ENCODE measurements at regions not wholly inside any gene's neighbourhood (a gene's known extent, or its start where the extent isn't known, plus 50 kb on each side); places are given as distances from the start of the nearest gene placed in this dataset.

DNA sequence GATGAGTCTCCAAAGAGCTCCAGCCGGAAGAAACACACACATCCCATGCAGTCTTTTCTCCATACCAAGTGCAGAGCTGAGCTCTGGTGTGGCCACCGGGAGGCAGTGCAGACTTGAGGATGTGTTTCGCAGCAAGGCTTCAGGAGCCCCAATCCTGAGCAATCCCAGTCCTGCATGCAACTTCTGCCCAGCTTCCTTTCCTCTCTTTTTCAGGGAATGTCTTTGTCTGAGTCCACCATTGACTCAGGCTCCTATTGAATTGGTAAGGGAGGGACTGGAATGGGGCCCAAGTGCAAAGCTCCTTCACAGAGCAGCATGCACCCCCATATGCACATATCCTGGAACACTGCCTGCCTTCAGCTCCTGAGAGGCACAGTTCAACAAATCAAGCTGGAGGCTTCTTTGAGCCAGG, 50.5 kb upstream of the ASIP start:
- H3K27me3 ChIP-seq (ENCODE audit: control insufficient read depth, extremely low read depth, insufficient read depth, low read length), result peaks cover 29% of the 10 kb centered on the region
- no peaks in the 10 kb centered on the region for H3K9me1 ChIP-seq (ENCODE audit: control insufficient read depth, extremely low read depth, insufficient read depth, low read length)
- TF ChIP-seq EZH2 (IDR thresholded peaks at IDR 0.05; ENCODE audit: low read length), result no peak
- TF ChIP-seq, protein P1, sequence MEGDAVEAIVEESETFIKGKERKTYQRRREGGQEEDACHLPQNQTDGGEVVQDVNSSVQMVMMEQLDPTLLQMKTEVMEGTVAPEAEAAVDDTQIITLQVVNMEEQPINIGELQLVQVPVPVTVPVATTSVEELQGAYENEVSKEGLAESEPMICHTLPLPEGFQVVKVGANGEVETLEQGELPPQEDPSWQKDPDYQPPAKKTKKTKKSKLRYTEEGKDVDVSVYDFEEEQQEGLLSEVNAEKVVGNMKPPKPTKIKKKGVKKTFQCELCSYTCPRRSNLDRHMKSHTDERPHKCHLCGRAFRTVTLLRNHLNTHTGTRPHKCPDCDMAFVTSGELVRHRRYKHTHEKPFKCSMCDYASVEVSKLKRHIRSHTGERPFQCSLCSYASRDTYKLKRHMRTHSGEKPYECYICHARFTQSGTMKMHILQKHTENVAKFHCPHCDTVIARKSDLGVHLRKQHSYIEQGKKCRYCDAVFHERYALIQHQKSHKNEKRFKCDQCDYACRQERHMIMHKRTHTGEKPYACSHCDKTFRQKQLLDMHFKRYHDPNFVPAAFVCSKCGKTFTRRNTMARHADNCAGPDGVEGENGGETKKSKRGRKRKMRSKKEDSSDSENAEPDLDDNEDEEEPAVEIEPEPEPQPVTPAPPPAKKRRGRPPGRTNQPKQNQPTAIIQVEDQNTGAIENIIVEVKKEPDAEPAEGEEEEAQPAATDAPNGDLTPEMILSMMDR (optimal IDR thresholded peaks at IDR 0.05 in 1 of 3, IDR thresholded peaks at IDR 0.05 in 1 of 3, conservative IDR thresholded peaks at IDR 0.05 in 1 of 3; ENCODE audit: extremely low read depth in 1 of 3, insufficient read depth in 2 of 3, low read length in 3 of 3), result peak; percentile 84 to 97 (median 93)
- H3K4me2 ChIP-seq (ENCODE audit: control insufficient read depth, extremely low read depth, insufficient read depth, low read depth, low read length), result no peak overlapping the region
- no peaks in the 10 kb centered on the region for H3K4me1 ChIP-seq (ENCODE audit: control insufficient read depth, extremely low read depth, insufficient read depth, low read length)
- H3K9ac ChIP-seq (ENCODE audit: control insufficient read depth, extremely low read depth, insufficient read depth, low read length), result no peak overlapping the region
- no peaks in the 10 kb centered on the region for H4K20me1 ChIP-seq (ENCODE audit: control insufficient read depth, extremely low read depth, insufficient read depth, low read length)
- no peak overlapping the region for H3K27ac ChIP-seq (ENCODE audit: control insufficient read depth, insufficient read depth, low read length)
- no peaks in the 10 kb centered on the region for H3K9me3 ChIP-seq (ENCODE audit: control insufficient read depth, low read depth, low read length)
- no peak overlapping the region for H2AFZ ChIP-seq (ENCODE audit: control insufficient read depth, low read length)
- dilution Hi-C loops (cut with MboI; ENCODE audit: extremely low pct_ligation_motif_present, low sequenced_read_pairs), result no loop called here
- no peak overlapping the region for H3K4me3 ChIP-seq (ENCODE audit: control insufficient read depth in 2 of 3, extremely low read depth in 1 of 3, insufficient read depth in 2 of 3, low read depth in 1 of 3, low read length in 3 of 3)
- DNase-seq (ENCODE audit: low read depth, low spot score), result peak; percentile 11
- no peaks in the 10 kb centered on the region for H3K79me2 ChIP-seq (ENCODE audit: control insufficient read depth, insufficient read depth, low read length)
- H3K36me3 ChIP-seq (ENCODE audit: control insufficient read depth in 2 of 2, extremely low read depth in 1 of 2, insufficient read depth in 2 of 2, low read length in 2 of 2), result no peaks in the 10 kb centered on the region
- peak; percentile 90 for FAIRE-seq
